Bronchial epithelial cell (primary cell): ENCODE measurements at regions not wholly inside any gene's neighbourhood (a gene's known extent, or its start where the extent isn't known, plus 50 kb on each side); places are given as distances from the start of the nearest gene placed in this dataset.

Experiments used
- DNase-seq: peaks from one replicate; pipeline ENCODE4 v3.0.0-alpha.2; 2010; ENCODE audit warnings: low read depth
- FAIRE-seq: peaks from 2 replicates; lab custom pipeline; 2011; peaks lifted over from hg19 to GRCh38; lab: Jason Lieb, UNC
- H3K27me3 ChIP-seq: 2 replicates; pipeline ENCODE4 v1.5.1; 2011; ENCODE audit warnings: low read length; ENCODE audit not compliant: control insufficient read depth, insufficient read depth
- H3K36me3 ChIP-seq: 2 replicates; pipeline ENCODE4 v1.5.1; 2011; ENCODE audit warnings: low read length; ENCODE audit not compliant: control insufficient read depth, insufficient read depth
- H3K4me3 ChIP-seq: 2 replicates; pipeline ENCODE4 v1.5.1; 2011; ENCODE audit warnings: mild to moderate bottlenecking, low read depth, low read length, control low read depth
- TF ChIP-seq, protein P1 (sequence below): IDR thresholded peaks from 2 replicates; pipeline ENCODE4 v1.5.1; 2011; ENCODE audit warnings: mild to moderate bottlenecking, moderate library complexity, low read length, control low read depth, inconsistent platforms; ENCODE audit not compliant: insufficient read depth, severe bottlenecking

DNA sequence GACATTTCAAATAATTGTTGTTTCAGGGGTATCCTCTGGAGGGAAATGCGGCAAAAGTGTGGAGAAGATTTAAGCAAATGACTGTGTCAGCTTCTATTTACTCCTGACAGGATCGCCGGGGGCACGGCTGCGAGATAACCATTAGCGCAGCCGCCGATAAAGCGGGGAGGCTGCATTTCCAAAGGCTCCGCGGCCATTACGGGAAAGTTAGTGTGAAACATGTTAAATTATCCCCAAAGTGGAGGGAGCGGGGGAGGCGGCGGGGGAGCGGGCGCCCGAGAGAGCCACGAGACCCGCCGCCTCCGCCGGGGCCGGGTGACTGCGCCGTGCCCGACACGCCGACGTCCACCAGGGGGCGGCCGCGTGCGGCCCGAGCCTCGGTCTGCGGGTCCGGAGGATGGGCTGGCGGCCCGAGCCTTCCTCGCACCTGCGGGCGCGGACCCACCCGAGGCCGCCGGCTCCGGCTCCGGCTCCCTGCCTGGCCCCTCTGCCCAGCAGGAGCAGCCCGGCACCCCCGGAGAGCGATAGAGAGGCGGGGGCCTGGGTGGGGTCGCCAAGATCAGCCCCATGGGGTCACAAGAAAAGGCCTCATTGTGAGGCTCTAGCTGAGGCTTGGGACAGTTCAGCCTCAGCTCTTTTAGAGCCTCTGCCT lies 74.4 kb upstream of the PAX2 start:
- Histone ChIP-seq H3K4me3 (no peak overlapping the region), H3K36me3 (no peaks in the 10 kb centered on the region), H3K27me3 (peaks cover 30% of the 10 kb centered on the region)
- TF ChIP-seq, protein P1, sequence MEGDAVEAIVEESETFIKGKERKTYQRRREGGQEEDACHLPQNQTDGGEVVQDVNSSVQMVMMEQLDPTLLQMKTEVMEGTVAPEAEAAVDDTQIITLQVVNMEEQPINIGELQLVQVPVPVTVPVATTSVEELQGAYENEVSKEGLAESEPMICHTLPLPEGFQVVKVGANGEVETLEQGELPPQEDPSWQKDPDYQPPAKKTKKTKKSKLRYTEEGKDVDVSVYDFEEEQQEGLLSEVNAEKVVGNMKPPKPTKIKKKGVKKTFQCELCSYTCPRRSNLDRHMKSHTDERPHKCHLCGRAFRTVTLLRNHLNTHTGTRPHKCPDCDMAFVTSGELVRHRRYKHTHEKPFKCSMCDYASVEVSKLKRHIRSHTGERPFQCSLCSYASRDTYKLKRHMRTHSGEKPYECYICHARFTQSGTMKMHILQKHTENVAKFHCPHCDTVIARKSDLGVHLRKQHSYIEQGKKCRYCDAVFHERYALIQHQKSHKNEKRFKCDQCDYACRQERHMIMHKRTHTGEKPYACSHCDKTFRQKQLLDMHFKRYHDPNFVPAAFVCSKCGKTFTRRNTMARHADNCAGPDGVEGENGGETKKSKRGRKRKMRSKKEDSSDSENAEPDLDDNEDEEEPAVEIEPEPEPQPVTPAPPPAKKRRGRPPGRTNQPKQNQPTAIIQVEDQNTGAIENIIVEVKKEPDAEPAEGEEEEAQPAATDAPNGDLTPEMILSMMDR, result peak; percentile 60
- FAIRE-seq (no peak), DNase-seq (no peak)

DNA sequence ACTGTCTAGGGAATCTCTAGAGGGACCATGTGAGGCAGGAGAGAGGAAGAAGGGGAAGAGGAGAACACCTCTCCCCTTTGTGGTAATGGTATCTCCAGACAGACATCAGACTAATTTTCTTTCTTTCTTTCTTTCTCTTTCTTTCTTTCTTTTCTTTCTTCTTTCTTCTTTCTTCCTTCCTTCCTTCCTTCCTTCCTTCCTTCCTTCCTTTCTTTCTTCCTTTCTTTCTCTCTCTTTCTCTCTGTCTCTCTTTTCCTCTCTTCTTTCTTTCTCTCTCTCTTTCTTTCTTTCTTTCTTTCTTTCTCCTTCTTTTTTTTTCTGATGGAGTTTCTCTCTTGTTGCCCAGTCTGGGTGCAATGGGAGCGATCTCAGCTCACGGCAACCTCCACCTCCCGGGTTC lies 73.2 kb upstream of the PAX2 start:
- no peaks in the 10 kb centered on the region for H3K36me3 ChIP-seq
- no peak overlapping the region for H3K4me3 ChIP-seq
- DNase-seq (no peak), FAIRE-seq (no peak)
- TF ChIP-seq, protein P1, result no peak
- peaks cover 30% of the 10 kb centered on the region for H3K27me3 ChIP-seq

DNA sequence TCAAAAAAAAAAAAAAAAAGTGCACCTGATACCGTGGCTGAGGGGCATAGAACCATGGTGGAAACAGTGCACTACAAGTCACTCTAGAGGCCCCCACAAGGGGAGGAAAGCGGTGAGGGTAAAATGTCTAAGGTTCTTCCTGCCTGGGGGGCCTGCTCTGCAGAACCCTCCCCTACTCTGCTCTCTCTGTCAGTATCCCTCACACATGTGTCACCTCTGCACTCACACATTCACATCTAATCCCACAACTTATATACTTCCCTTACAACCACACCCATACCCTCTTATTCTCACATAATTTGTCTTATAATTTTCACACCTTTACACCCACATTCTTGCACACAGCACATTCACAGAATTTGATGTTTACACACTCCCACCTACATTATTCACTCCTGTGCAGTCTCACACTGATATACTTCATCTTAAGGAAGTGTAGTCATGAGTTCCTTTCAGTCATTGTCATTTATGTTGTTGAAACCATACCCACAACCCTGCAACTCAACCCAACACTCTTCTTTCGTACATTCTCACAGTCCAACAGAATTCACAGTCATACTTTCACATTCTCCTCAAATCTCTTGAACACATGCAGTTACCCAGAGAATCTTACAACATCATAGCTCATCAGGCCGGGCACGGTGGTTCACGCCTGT lies 68.0 kb upstream of the PAX2 start:
- no peak overlapping the region for H3K4me3 ChIP-seq
- TF ChIP-seq, protein P1, result no peak
- FAIRE-seq (peak; percentile 28), DNase-seq (no peak)
- peaks cover 18% of the 10 kb centered on the region for H3K27me3 ChIP-seq
- no peaks in the 10 kb centered on the region for H3K36me3 ChIP-seq

DNA sequence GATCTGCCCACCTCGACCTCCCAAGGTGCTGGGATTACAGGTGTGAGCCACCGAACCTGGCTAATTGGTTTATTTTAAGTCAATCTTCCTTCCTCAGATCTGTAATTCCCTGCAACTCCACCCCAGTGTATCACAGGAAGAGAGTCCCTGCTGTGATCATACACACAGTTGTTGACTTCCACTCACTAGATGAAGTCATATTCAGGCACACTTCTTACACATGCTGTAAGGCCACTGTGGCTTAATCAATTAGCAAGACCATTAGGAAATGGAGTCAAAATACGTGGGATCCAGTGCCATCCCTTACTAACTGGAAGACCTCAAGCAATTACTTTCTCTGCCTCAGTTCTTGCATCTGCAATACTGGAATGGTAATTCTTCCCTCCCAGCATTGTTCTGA lies 66.1 kb upstream of the PAX2 start:
- H3K27me3 ChIP-seq, result peaks cover 22% of the 10 kb centered on the region

DNA sequence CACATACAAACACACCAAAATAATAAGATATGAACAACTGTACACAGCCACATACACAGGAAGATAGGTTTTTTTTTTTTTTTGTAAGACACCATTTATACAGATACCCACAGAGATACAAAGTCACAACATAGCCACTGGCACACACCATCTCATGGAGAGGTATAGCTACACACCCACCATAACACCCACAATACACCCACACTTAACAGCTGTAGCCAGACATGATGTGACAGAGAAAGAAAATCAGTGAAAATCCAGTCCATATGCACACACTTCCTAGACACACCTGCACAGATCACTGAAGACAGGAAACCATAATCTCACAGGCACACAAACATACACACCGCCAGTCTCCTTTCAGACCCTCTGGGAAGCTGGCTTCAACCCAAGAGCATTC lies 62.4 kb upstream of the PAX2 start:
- FAIRE-seq (no peak), DNase-seq (no peak)
- peaks cover 46% of the 10 kb centered on the region for H3K27me3 ChIP-seq

More for the DNA sequence above, 66.1 kb upstream of the PAX2 start:
- TF ChIP-seq, protein P1, result no peak
- no peak overlapping the region for H3K4me3 ChIP-seq
- DNase-seq, result no peak
- no peaks in the 10 kb centered on the region for H3K36me3 ChIP-seq
- FAIRE-seq, result no peak

More for the DNA sequence above, 62.4 kb upstream of the PAX2 start:
- Histone ChIP-seq H3K36me3 (no peaks in the 10 kb centered on the region), H3K4me3 (no peak overlapping the region)
- TF ChIP-seq, protein P1, result no peak
